Ecto neural progenitor cell (in vitro differentiated cells): ENCODE measurements at regions not wholly inside any gene's neighbourhood (a gene's known extent, or its start where the extent isn't known, plus 50 kb on each side); places are given as distances from the start of the nearest gene placed in this dataset.
"Not testable (repeated sequence)": the region's sequence is repeated elsewhere in the genome, so short reads cannot be mapped to it uniquely, and the experiment has no call there.

Source experiments
- DNase-seq: peaks from one replicate; pipeline ENCODE4 v3.0.0-alpha.2; 2018; ENCODE audit warnings: low spot score

DNA sequence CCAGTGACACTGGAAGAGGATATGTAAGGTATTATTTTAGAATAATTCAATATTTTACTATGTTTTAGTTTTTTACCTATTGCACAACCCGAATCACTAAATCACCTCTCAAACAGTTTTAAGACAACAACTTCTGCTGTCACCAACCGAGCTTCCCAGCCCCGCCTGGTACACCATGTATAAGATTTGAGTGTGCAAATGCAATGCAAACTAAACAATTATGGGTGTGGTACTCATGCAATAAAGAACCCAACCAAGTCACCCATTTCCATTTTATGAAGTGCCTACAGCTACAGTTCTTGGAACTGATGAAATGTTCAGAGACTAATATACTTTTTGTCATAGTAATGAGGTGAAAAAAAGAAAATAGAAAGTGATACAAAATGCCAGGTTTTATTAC is 256.2 kb downstream of the TAFA4 start:
- no peak for DNase-seq

DNA sequence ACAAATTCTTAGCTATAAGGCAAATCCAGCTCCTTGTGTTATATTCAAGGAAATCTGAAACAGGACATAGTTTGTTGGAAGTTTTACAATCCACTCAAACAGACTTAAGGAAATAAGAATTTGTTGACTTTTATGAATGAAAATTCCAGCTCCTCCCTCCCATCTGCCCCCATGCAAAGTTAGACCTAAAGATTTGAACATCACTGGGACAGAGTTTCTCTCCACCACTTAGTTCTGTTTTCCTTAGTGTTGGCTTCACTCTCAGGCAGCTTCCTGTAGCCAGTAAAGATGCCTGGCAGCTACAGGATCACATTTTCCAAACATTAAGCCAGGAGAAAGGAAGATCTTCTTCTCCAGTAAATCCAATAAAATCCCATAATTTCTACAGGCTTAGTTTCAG is 265.0 kb downstream of the TAFA4 start:
- DNase-seq: no peak

DNA sequence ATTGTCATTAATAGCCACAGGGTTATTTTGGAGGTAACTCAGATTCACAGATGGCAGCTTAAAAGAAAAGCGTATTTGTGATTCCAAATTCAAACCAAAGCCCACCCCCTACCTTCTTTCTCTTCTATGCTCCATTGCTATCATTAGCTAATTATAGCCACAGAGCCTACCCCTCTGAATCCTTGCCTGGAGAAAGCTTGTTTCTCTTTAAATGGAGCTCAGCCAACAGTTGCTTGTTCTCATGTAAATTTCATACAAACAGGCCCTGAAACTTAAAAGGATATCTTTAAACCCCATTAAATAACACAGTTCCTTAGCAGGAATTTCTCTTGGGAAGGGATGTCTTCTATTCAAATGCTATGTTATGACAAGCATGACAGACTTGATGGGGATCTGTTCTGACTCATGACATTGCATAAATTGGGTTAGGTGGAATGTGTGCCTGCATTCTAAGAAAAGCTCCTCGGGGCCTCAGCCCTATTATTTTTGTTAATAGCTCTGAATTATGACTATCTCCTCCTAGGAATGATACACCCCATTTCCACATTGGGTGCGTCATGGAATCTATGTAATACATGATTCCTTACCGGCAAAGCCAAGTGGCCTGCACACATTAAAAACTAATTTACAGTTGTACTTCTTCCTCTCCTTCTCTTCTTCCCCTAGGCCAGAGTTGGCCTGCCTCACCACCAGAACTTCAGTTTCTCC is 265.8 kb downstream of the TAFA4 start:
- no peak for DNase-seq

DNA sequence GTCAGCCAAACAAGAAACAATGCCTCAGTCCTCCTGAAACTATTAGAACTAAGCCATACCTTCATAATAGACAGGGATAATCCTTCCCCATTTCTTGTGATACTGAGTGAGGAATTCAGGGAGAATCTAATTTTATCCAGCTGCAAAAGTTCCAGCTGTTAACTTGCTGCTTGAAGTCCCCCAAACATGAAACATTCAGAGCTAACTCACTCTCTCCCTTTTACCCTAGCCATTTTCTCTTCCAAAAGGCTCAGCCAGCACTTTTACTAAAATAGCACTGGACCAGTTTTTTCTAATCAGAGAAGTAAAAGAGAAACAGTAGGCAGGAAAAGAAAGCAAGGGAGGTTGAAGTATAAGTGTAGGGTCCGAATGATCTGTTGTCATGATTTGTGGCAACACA is 268.1 kb downstream of the TAFA4 start:
- no peak for DNase-seq

DNA sequence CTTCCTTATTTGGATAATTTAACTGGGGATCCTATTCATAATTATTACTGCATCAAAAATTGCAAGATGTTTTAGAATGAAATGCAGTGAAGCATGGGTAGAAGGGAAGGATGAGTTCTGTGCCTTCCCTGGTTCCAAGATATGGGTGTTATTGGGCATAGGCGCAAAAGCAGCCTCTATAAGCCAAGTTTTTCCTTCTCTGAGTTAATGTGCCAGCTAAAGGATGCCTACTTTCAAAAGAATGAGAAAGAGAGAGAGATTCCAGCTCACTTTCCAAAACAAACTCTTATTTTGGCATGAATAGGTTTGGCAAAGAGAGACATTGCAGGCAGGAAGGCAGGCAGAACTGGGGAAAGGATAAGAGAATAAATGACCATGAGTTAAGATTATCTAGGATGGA is 270.2 kb downstream of the TAFA4 start:
- no peak for DNase-seq

DNA sequence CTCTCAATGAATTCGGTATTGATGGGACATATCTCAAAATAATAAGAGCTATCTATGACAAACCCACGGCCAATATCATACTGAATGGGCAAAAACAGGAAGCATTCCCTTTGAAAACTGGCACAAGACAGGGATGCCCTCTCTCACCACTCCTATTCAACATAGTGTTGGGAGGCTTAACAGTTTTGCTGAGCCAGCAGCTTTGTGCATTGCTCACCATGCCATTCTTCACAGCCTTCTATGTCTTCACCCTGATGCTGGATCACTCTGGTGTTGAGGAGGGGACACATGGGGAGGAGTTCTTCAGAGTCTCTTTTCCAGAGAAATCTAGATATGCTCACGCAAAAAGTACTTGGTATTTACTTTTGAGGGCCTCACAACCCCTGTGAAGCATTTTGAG is 281.7 kb downstream of the TAFA4 start:
- DNase-seq: not testable (repeated sequence)

DNA sequence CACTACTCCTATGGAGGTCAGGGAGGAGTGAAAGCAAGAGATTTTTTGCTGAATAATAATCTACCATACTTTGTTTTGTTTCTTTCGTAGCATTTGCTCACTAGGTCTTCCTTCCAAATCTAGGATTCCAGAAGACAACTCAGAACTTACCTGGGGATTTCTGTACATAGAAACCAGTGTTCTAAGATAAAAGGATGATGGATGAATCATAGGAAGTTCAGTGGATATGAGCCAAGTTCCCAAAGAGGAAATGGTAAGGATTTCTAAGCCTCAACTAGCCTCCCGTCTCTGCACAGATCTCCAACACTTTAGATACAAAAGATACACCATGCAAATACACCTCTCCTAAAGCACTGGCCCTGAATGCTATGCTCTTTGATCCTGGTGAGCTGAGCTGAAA is 283.9 kb downstream of the TAFA4 start:
- no peak for DNase-seq

DNA sequence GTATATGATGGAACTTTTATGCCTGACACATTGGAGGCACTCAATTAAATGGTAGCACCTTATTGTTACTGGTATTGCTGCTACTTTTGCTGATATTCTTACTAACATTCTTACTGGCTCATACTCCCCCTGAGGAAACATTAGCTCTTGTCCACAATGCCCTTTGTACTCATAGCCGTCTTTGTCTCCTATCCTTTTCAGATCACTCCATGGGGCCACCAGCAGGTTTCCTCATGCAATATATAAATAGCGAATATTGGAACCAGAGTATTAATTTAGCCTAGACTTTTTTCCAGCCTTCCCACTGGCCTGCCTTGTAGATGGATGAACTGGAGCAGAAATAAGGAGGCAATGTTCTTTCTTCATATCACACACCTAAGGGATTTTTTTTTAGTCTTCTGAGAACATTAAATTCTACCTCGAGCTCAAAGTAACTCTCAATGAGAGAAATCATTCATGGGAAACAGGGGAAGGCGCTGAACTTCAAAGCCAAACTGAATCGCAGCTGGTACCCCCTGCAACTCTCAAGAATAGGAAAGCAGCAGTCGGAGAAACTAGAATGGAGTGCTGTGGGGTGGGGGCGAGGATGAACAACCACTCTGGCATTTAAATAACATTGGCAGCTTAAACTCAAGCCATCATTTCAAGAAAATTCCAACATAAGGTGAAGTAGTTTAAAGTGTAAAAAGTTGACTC is 300.3 kb downstream of the TAFA4 start:
- peak; percentile 49 for DNase-seq

DNA sequence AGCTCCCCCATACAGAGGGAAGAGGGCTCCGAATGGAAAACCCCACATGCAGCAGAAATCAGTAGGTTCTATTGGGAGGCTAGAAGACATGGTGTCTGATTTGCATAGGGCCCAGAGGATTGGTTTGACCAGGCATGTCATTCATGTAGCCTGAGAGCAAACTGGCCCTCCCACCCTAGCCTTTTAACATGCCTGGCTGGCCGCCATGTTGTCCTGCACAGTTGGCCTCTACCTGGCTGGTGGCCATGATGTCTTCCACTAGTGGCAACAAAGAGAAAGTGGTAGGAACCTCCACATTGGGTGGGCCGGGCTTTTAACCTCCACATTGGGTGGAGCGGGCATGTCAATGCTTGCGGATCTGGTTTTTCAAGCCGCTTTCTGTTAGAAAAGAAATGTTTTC is 312.1 kb downstream of the TAFA4 start:
- DNase-seq: no peak

DNA sequence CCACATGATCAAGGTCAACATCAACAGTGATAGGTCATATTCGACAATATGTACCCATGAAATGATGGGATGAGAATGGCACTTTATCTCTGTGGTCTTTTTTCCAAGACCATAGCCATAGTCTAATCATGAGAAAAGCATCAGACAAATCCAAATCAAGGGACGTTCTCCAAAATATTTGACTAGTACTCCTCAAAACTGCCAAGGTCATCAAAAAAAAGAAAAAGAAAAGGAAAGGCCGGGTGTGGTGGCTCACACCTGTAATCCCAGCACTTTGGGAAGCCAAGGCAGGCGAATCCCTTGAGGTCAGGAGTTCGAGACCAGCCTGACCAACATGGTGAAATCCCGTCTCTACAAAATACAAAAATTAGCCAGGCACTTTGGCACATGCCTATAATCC is 318.3 kb downstream of the TAFA4 start:
- DNase-seq: no peak

DNA sequence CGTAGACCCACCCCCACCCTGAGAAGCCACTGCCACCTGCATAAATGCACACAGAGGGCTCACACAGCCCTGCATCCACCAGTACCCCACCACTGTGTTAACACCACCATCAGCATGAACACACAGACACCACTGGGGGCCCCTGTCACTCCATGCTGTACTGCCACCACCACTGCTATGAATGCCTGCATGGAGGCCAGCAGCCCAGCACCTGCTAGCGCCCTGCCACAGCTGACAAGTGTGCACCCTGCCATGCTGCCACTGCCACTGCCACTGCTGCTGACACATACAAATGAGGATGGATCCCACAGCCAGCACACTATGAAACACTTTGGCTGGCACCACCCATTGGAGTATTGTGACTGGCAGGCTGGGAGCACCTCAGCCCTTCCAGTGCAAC is 361.0 kb downstream of the TAFA4 start:
- DNase-seq: no peak

DNA sequence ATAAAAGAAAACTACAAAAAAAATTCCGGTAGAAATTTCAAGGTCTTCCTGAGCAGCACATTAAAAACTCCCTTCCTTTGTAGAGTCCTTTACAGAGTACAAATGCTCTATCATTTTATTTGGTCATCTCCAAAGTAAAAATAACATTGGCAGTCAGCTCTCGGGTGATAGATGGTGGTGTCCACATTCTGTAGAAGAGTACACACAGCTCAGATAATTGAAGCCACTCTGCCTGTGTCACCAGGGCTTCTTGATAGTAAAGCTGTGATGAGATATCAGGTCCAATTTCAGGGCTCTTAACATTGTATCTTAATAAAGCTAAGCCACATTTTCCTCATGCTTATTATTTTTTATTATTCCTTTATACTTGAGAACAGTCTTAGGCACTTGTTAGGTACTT is 371.6 kb downstream of the TAFA4 start:
- no peak for DNase-seq

DNA sequence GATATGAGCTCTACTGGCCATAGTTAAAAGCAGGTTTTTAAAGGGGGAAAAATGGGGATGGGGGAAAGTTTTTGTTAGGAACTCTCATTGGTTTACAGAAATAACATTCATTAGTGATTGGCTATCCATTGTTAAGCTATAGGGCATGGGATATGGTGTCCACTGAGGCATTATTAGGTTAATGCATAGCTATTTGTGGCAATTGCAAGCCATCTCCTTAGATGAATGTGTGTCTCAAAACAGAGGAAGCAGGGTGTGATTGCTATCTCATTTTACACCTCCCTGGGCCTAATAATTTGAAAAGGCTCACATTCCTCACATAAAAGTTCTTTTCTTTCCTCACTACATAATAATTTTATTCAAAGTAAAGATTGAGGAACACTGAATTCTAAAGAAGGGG is 396.6 kb downstream of the TAFA4 start:
- DNase-seq: no peak

DNA sequence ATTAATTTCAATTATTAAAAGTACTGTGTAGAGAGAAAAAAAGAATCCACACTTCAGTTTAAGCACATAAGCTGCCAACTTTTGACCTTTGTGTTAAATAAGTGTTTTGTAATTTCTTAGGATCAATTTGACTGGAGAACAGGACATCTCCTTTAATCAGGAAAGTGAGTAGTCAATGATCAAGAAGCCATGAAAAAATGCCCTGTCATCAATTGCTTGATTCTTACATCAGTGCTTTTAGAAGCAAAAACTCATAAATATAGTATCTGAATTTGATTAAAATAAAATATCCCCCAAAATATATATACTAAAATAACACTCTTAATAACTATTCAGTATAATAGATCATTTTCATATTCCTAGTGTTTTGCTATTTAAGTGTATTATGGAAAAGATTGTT is 409.0 kb downstream of the TAFA4 start:
- no peak for DNase-seq

DNA sequence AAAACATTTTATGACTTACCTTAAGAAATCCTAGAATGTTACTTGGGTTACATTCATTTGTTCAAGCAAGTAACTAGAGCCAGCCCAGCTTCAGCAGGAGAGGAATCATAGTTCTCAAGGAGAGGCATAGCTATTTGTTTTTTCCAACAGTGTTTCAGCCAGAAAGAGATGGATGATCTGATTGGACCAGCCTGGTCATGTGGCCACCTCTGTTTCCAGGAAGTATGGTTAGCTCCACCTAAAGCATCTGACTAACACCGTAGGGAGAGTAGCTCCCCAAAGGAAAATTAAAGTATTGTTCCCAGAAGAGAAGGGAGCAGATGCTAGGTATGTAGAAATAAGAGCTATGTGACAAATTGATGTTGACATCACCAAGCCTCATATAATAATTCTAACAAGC is 417.1 kb downstream of the TAFA4 start:
- DNase-seq: no peak

DNA sequence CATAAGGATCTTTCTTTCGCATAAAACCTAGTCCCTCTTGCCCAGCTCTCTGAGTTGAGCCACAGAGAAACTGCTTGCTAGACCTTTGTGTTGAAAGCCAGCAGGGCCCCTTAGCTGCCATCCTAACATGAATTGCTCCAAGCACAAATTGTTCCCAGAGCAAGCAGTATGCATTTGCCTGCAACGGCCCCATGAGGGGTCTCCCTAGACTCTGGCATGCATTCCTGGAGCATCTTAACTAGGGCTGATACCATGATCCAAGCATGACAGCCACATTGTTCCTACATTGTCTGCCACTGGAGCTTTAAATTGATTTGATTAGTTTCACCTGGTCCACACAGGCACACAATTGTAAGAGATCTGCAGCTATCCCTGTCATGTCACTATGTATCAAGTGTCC is 428.1 kb downstream of the TAFA4 start:
- DNase-seq: peak; percentile 56

DNA sequence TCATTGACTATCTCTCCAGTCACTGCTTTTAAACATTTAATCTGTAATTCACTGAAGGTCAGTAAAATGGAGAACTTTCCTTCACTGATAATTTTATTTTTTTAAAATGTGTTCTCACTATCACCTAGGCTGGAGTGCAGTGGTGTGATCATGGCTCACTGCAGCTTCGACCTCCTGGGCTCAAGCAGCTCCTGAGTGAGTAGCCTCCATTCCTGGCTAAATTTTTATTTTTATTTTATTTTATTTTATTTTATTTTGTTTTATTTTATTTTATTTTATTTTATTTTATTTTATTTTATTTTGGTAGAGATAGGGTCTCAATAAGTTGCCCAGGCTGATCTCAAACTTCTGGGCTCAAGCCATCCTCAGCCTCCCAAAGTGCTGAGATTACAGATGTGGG is 446.5 kb downstream of the TAFA4 start:
- not testable (repeated sequence) for DNase-seq

DNA sequence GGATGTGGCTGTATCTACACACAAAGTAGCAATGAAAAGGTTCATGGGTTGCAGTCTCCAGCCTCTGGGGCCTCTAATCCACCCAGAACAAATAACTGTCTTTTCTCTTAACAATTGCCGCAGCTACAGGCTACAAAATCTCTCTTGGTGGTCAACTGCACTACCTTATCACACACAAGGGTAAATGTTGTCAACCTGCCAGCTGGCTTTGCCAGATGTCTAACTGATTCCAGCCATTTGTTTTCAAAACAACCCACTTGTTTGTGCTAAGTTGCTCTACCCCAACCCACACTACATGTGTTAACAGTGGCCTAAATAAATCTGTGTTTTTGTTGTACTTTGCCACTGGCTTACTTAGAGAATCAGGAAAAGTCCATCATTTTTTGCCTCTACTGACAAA is 447.3 kb downstream of the TAFA4 start:
- DNase-seq: no peak

DNA sequence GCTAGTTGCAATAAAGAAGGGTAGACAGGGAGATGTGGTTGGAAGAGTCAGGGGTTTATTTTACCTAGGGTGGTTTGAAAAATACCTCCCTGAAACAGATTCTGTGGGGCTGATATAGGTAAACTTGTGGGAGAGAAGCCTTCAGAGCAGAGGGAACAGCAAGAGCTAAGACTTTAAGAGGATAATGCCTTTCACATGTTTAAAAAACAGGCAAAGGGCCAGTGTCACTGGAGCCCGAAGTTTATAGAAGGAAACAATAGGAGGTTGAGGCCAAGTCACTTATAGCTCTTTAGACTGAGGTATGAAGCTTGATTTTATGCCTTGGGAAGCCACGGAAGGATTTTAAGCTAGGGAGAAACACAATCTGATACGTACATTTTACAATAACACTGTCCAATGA is 448.7 kb downstream of the TAFA4 start:
- DNase-seq: no peak

DNA sequence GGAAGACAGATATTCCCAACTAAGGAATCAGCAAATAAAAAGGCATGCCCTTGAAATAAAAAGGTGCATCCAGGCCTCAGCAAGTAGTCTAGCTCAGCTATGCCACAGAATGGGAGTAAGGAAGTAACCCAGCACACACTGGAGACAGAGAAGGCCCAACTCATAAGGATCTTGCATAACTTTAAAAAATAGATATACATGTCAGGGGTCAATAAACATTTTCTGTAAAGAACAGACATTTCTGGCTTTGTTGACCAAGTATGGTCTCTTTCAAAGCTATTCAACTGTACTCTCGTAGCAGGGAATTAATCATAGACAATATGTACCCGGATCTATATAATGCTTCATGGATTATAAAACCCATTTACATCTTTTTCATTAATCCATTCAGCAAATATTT is 449.3 kb downstream of the TAFA4 start:
- DNase-seq: no peak

DNA sequence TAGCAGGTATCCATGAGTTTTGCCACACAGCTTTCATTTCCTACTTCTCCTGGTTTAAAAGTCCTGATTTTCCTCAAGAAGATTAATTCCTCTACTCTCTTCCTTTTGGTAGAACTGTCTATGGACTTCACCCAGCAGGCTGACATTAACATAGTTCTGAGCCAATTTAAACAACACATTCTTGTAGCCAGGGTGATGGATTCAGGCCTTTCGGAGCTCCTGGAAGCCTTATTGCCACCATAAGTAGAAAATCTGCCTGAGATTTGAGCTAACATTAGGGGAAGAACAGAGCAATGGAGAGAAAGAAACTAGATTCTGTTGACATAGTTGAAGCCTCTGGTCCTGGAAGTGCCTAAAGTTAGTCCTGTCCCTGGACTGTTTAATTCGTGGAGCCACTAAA is 449.8 kb downstream of the TAFA4 start:
- DNase-seq: no peak

DNA sequence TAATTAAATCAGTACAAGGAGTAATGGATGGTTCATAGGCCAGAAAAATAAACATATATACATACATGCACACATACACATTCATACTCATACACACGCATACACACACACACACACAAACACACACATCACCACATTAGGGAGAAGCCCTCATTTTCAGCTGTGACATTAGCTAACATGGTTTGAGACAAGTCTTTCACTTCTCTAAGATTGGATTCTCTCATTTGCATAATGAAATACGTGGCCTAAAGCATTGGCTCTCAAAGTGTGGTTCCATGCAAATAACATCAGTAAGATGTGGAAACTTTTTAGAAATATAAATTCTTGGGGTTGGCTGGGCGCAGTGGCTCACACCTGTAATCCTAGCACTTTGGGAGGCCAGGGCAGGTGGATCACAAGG is 452.6 kb downstream of the TAFA4 start:
- DNase-seq: no peak

DNA sequence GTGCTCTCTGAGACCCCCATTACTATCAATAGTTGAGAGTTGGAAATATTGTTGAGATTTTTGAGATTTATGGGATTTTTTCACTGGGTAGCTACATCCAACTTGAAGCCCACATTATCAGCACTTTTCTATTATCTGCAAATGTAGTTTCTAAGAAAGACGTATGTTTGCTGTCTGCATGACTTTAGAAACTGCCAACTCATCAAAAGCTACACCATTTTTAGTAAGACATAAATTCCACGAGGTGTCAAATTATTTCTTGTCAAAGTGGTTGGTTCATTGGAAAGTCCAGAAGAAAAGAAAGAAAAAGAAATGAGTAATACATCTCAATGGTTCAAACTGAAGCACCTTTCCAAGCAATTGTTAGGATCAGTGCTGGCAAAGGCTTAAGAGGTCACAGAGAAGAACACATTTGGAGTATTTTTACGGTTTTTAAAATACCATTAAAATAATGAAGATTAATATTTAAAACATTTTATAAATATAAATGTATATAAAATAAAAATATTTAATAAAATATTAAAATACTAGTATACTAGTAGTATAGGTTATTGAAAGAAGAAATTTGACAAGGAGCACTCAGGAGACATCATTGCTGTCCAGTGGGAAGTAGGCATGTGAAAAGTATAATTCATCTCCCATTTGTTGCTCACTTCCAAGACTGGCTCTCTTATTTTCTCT is 463.5 kb downstream of the TAFA4 start:
- DNase-seq: no peak

DNA sequence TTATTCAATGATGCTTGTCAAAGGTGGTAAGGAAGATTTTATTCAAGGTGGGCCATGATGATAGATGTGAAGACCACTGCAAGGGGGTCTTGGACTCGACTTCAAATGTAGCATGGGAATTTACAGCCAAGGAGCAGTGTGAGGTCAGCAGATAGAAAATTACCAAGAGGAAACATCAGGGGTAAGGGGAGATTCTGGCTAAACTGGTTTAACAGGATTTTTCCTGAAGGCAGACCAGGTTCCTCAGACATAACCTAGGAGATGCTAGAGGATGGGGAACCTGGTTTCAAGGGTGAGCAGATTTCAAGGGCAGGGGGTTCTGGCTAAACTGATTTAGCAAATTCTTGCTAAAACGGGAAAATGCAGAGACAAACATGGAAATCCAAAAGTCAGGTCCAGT is 464.9 kb downstream of the TAFA4 start:
- DNase-seq: no peak
